Activated CD4-positive, alpha-beta T cell treated with anti-CD3 and anti-CD28 coated beads for 48 hours (primary cell): ENCODE measurements at regions not wholly inside any gene's neighbourhood (a gene's known extent, or its start where the extent isn't known, plus 50 kb on each side); places are given as distances from the start of the nearest gene placed in this dataset.
"Not testable (repeated sequence)": the region's sequence is repeated elsewhere in the genome, so short reads cannot be mapped to it uniquely, and the experiment has no call there.

Source experiments
- DNase-seq: peaks from one replicate; pipeline ENCODE4 v3.0.0-alpha.2; 2020

- no peak for DNase-seq
Observed at GRCh38 chr9:102714184-102714583, 280.9 kb upstream of the CYLC2 start.

GRCh38 chr9:102712910-102713309 is 282.2 kb upstream of the CYLC2 start:
- DNase-seq = not testable (repeated sequence)

GRCh38 chr9:102700936-102701335 is 294.2 kb upstream of the CYLC2 start:
- DNase-seq = no peak

- no peak for DNase-seq
Observed at GRCh38 chr9:102669220-102669619, 325.9 kb upstream of the CYLC2 start.

GRCh38 chr9:102652471-102652870 is 342.7 kb upstream of the CYLC2 start:
- no peak for DNase-seq

GRCh38 chr9:102650896-102651295 is 344.2 kb upstream of the CYLC2 start:
- DNase-seq = no peak

GRCh38 chr9:102642651-102643050 is 352.5 kb upstream of the CYLC2 start:
- DNase-seq = no peak

GRCh38 chr9:102631559-102631958 is 363.6 kb upstream of the CYLC2 start:
- no peak for DNase-seq

- no peak for DNase-seq
Observed at GRCh38 chr9:102609461-102609860, 385.7 kb upstream of the CYLC2 start.

- not testable (repeated sequence) for DNase-seq
Observed at GRCh38 chr9:102603198-102604195, 391.6 kb upstream of the CYLC2 start.

- DNase-seq = no peak
Observed at GRCh38 chr9:102594241-102594640, 400.9 kb upstream of the CYLC2 start.

GRCh38 chr9:102587281-102587680 is 407.9 kb upstream of the CYLC2 start:
- no peak for DNase-seq

- no peak for DNase-seq
Observed at GRCh38 chr9:102569436-102569835, 425.7 kb upstream of the CYLC2 start.

GRCh38 chr9:102551346-102551745 is 443.8 kb upstream of the CYLC2 start:
- DNase-seq = no peak

- no peak for DNase-seq
Observed at GRCh38 chr9:102550886-102551285, 444.2 kb upstream of the CYLC2 start.

GRCh38 chr9:102550266-102550665 is 444.9 kb upstream of the CYLC2 start:
- DNase-seq = no peak

- DNase-seq = no peak
Observed at GRCh38 chr9:102534031-102534430, 461.1 kb upstream of the CYLC2 start.

- DNase-seq = no peak
Observed at GRCh38 chr9:102521097-102521755, 473.9 kb upstream of the CYLC2 start.

GRCh38 chr9:102519423-102519822 is 475.7 kb upstream of the CYLC2 start:
- no peak for DNase-seq

- no peak for DNase-seq
Observed at GRCh38 chr9:102518324-102518723, 476.8 kb upstream of the CYLC2 start.

GRCh38 chr9:102514541-102514940 is 480.6 kb upstream of the CYLC2 start:
- DNase-seq = no peak

- no peak for DNase-seq
Observed at GRCh38 chr9:102507044-102507687, 488.0 kb upstream of the CYLC2 start.

GRCh38 chr9:102506406-102506805 is 488.7 kb upstream of the CYLC2 start:
- DNase-seq = no peak

- DNase-seq = no peak
Observed at GRCh38 chr9:102499468-102499867, 495.7 kb upstream of the CYLC2 start.
